ENCODE measurements at regions not wholly inside any gene's neighbourhood (a gene's known extent, or its start where the extent isn't known, plus 50 kb on each side); places are given as distances from the start of the nearest gene placed in this dataset.

GRCh38 chr9:92176800-92177185, 61.6 kb upstream of the SPTLC1 start:
- TF ChIP-seq CTCF (IDR thresholded peaks at IDR 0.05) (no peak), TCF7L2 (IDR thresholded peaks at IDR 0.05; ENCODE audit: low read depth, low read length) (no peak), POLR2AphosphoS5 (IDR thresholded peaks at IDR 0.05; ENCODE audit: low read depth, low read length) (no peak)
- TF ChIP-seq, protein P1, sequence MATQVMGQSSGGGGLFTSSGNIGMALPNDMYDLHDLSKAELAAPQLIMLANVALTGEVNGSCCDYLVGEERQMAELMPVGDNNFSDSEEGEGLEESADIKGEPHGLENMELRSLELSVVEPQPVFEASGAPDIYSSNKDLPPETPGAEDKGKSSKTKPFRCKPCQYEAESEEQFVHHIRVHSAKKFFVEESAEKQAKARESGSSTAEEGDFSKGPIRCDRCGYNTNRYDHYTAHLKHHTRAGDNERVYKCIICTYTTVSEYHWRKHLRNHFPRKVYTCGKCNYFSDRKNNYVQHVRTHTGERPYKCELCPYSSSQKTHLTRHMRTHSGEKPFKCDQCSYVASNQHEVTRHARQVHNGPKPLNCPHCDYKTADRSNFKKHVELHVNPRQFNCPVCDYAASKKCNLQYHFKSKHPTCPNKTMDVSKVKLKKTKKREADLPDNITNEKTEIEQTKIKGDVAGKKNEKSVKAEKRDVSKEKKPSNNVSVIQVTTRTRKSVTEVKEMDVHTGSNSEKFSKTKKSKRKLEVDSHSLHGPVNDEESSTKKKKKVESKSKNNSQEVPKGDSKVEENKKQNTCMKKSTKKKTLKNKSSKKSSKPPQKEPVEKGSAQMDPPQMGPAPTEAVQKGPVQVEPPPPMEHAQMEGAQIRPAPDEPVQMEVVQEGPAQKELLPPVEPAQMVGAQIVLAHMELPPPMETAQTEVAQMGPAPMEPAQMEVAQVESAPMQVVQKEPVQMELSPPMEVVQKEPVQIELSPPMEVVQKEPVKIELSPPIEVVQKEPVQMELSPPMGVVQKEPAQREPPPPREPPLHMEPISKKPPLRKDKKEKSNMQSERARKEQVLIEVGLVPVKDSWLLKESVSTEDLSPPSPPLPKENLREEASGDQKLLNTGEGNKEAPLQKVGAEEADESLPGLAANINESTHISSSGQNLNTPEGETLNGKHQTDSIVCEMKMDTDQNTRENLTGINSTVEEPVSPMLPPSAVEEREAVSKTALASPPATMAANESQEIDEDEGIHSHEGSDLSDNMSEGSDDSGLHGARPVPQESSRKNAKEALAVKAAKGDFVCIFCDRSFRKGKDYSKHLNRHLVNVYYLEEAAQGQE (IDR thresholded peaks at IDR 0.05; ENCODE audit: insufficient read depth in 1 of 2, low read depth in 2 of 2, low read length in 1 of 2) = no peak
